HCT116 (cell line): ENCODE measurements at regions not wholly inside any gene's neighbourhood (a gene's known extent, or its start where the extent isn't known, plus 50 kb on each side); places are given as distances from the start of the nearest gene placed in this dataset.

ENCODE experiments used
- ATAC-seq: fragments of 200-7000 bp; cut with Tn5 transposase; 2 replicates; pipeline ENCODE4 v1.9.1; 2020; ENCODE audit warnings: mild to moderate bottlenecking, moderate library complexity
- BruUV-seq: library from RNA; stranded (reverse); fragments of 400-500 nt; replicated peaks from 2 replicates; lab custom pipeline; 2021; lab: Mats Ljungman, UMichigan
- CTCF ChIA-PET: fragments of 300-600 bp; sonication (Branson Sonifier 250); formaldehyde crosslinking; loops from one replicate; lab custom pipeline; 2021; ENCODE audit warnings: antibody characterized with exemption; lab: Charles Lee
- POLR2A ChIA-PET: fragments of 300-600, 350-600 bp; sonication (Branson Sonifier 250); formaldehyde crosslinking; loops from one replicate; lab custom pipeline; 2021; ENCODE audit warnings: antibody characterized with exemption; lab: Charles Lee
- RAD21 ChIA-PET, 2 experiments: fragments of 300-600 bp; sonication (Branson Sonifier 250); formaldehyde crosslinking; loops; one replicate each; lab custom pipeline; 2023; ENCODE audit warnings: low total read pairs in 2 of 2; ENCODE audit not compliant: uncharacterized antibody in 2 of 2, unreplicated experiment in 2 of 2, low non-redundant PET in 1 of 2; lab: Charles Lee
- DNase-seq: peaks from one replicate; pipeline ENCODE4 v3.0.0-alpha.2; 2010; ENCODE audit warnings: low read depth, low spot score
- H2AFZ ChIP-seq: fragments of 200-600 bp; shearing (Covaris generic), sonication (generic); 2 replicates; pipeline ENCODE4 v1.6.1; 2017; ENCODE audit warnings: low read depth, mixed run types, mixed read lengths, antibody characterized with exemption, low read length; ENCODE audit not compliant: poor library complexity, severe bottlenecking
- H3K27ac ChIP-seq: 2 replicates; pipeline ENCODE4 v1.5.1; 2012; ENCODE audit warnings: low read depth, low read length
- H3K27me3 ChIP-seq: fragments of 200-600 bp; sonication (generic); 2 replicates; pipeline ENCODE4 v1.6.1; 2016; ENCODE audit warnings: mixed run types, low read length, mixed read lengths; ENCODE audit not compliant: insufficient read depth
- H3K36me3 ChIP-seq, 2 experiments: fragments of 200-500 bp in 1 of 2; fragments of 200-600 bp in 1 of 2; sonication (Bioruptor generic) in 1 of 2; sonication (generic) in 1 of 2; 2 replicates each; pipeline versions ENCODE4 v1.5.1 to v1.6.1; 2014 to 2016; ENCODE audit warnings: low read length in 2 of 2, inconsistent platforms in 1 of 2, mixed read lengths in 1 of 2, mixed run types in 1 of 2; ENCODE audit not compliant: insufficient read depth in 2 of 2, control insufficient read depth in 1 of 2
- H3K4me1 ChIP-seq, 2 experiments: fragments of 200-600 bp in 1 of 2; sonication (generic) in 1 of 2; 2 replicates each; pipeline versions ENCODE4 v1.5.1 to v1.6.1; 2012 to 2017; ENCODE audit warnings: low read length in 2 of 2, inconsistent platforms in 1 of 2, mild to moderate bottlenecking in 1 of 2, mixed read lengths in 1 of 2, mixed run types in 1 of 2, moderate library complexity in 1 of 2; ENCODE audit not compliant: insufficient read depth in 2 of 2, control insufficient read depth in 1 of 2
- H3K4me2 ChIP-seq: fragments of 200-600 bp; sonication (generic); 2 replicates; pipeline ENCODE4 v1.6.1; 2017; ENCODE audit warnings: mixed run types, low read length, mixed read lengths
- H3K4me3 ChIP-seq, 2 experiments: fragments of 200-600 bp in 1 of 2; sonication (generic) in 1 of 2; replicated peaks in 1 of 2; 2 replicates each; pipeline ENCODE4 v1.5.1; 2011 to 2016; ENCODE audit warnings: low read length in 2 of 2, control low read depth in 1 of 2, low read depth in 1 of 2, mild to moderate bottlenecking in 1 of 2, mixed read lengths in 1 of 2, mixed run types in 1 of 2
- H3K79me2 ChIP-seq: fragments of 200-600 bp; sonication (generic); 2 replicates; pipeline ENCODE4 v1.6.1; 2017; ENCODE audit warnings: mild to moderate bottlenecking, mixed run types, low read length, moderate library complexity, mixed read lengths; ENCODE audit not compliant: insufficient read depth
- H3K9ac ChIP-seq: fragments of 200-600 bp; sonication (generic); 2 replicates; pipeline ENCODE4 v1.6.1; 2016; ENCODE audit warnings: low read length, mixed read lengths
- H3K9me2 ChIP-seq: fragments of 200-600 bp; sonication (generic), shearing (Covaris generic); 2 replicates; pipeline ENCODE4 v1.6.1; 2017; ENCODE audit warnings: mixed run types, mild to moderate bottlenecking, moderate library complexity; ENCODE audit not compliant: insufficient read depth
- H3K9me3 ChIP-seq, 2 experiments: fragments of 200-500 bp in 1 of 2; fragments of 200-600 bp in 1 of 2; sonication (Bioruptor generic) in 1 of 2; sonication (generic) in 1 of 2; 2 replicates each; pipeline ENCODE4 v1.6.1; 2014 to 2017; ENCODE audit warnings: low read length in 2 of 2, mixed read lengths in 2 of 2, inconsistent platforms in 1 of 2, low read depth in 1 of 2, mild to moderate bottlenecking in 1 of 2, mixed run types in 1 of 2, moderate library complexity in 1 of 2; ENCODE audit not compliant: control insufficient read depth in 1 of 2, insufficient read depth in 1 of 2
- H4K20me1 ChIP-seq: fragments of 200-600 bp; sonication (generic), shearing (Covaris generic); 2 replicates; pipeline ENCODE4 v1.6.1; 2017; ENCODE audit warnings: mixed run types, mild to moderate bottlenecking, moderate library complexity; ENCODE audit not compliant: insufficient read depth
- CBX3 ChIP-seq: IDR thresholded peaks from 2 replicates; pipeline ENCODE4 v1.6.1; 2012; ENCODE audit warnings: low read depth
- CEBPB ChIP-seq: IDR thresholded peaks from 2 replicates; pipeline ENCODE4 v1.6.1; 2012; ENCODE audit warnings: low read depth
- EGR1 ChIP-seq: IDR thresholded peaks from 2 replicates; pipeline ENCODE4 v1.6.1; 2012; ENCODE audit warnings: low read depth
- ELF1 ChIP-seq: IDR thresholded peaks from 2 replicates; pipeline ENCODE4 v1.6.1; 2012; ENCODE audit warnings: low read depth, borderline replicate concordance
- EZH2 ChIP-seq: fragments of 200-600 bp; sonication (generic); IDR thresholded peaks from 2 replicates; pipeline ENCODE4 v1.6.1; 2017; ENCODE audit warnings: antibody characterized with exemption, mixed run types
- FOSL1 ChIP-seq: IDR thresholded peaks from 2 replicates; pipeline ENCODE4 v1.6.1; 2012; ENCODE audit warnings: low read depth
- JUND ChIP-seq: IDR thresholded peaks from 2 replicates; pipeline ENCODE4 v1.6.1; 2012
- POLR2A ChIP-seq: IDR thresholded peaks from 2 replicates; pipeline ENCODE4 v1.7.0; 2011; ENCODE audit warnings: borderline replicate concordance; ENCODE audit not compliant: insufficient read depth, insufficient read length; ENCODE audit errors: extremely low read depth
- RAD21 ChIP-seq: IDR thresholded peaks from 2 replicates; pipeline ENCODE4 v1.6.1; 2012; ENCODE audit warnings: low read depth, mild to moderate bottlenecking
- SIN3A ChIP-seq: IDR thresholded peaks from 2 replicates; pipeline ENCODE4 v1.6.1; 2012; ENCODE audit warnings: low read depth
- SRF ChIP-seq: IDR thresholded peaks from 2 replicates; pipeline ENCODE4 v1.6.1; 2012; ENCODE audit warnings: low read depth
- TCF7L2 ChIP-seq: IDR thresholded peaks from 2 replicates; pipeline ENCODE4 v1.7.0; 2011; ENCODE audit warnings: borderline replicate concordance, inconsistent platforms; ENCODE audit not compliant: insufficient read depth, insufficient read length; ENCODE audit errors: extremely low read depth
- YY1 ChIP-seq: IDR thresholded peaks from 2 replicates; pipeline ENCODE4 v1.6.1; 2011; ENCODE audit warnings: low read length, low read depth, moderate library complexity, mild to moderate bottlenecking; ENCODE audit not compliant: insufficient replicate concordance; ENCODE audit errors: extremely low read depth
- ZFX ChIP-seq: fragments of 450-650 bp; IDR thresholded peaks from 2 replicates; pipeline ENCODE4 v1.6.1; 2017
- ZNF274 ChIP-seq: fragments of 200-500 bp; sonication (Bioruptor generic); IDR thresholded peaks from 2 replicates; pipeline ENCODE4 v1.6.1; 2014; ENCODE audit warnings: mild to moderate bottlenecking, low read depth, low read length, inconsistent platforms
- intact Hi-C: fragments of 100-400 bp; cut with micrococcal nuclease; formaldehyde crosslinking; loops from 2 replicates; pipeline ENCODE4 v1.10.0; 2022
- TF ChIP-seq, protein P1 (sequence below), 3 experiments: fragments of 200-600 bp in 1 of 3; sonication (generic) in 1 of 3; IDR thresholded peaks in 2 of 3; conservative IDR thresholded peaks in 1 of 3; 2 replicates each; pipeline ENCODE4 v1.5.1; 2012 to 2017; ENCODE audit warnings: low read depth in 2 of 3, low read length in 2 of 3, antibody characterized with exemption in 1 of 3, borderline replicate concordance in 1 of 3, control low read depth in 1 of 3, mild to moderate bottlenecking in 1 of 3, mixed read lengths in 1 of 3, mixed run types in 1 of 3, moderate library complexity in 1 of 3; ENCODE audit not compliant: insufficient read depth in 1 of 3
- TF ChIP-seq, protein P2 (sequence below): IDR thresholded peaks from 2 replicates; pipeline ENCODE4 v1.6.1; 2011; ENCODE audit warnings: mild to moderate bottlenecking, low read length, moderate library complexity; ENCODE audit not compliant: insufficient replicate concordance; ENCODE audit errors: extremely low read depth
- TF ChIP-seq, protein P3 (sequence below): IDR thresholded peaks from 2 replicates; pipeline ENCODE4 v1.6.1; 2012; ENCODE audit warnings: low read depth
- TF ChIP-seq, protein P4 (sequence below): IDR thresholded peaks from 2 replicates; pipeline ENCODE4 v1.6.1; 2012
- TF ChIP-seq, protein P5 (sequence below): IDR thresholded peaks from 2 replicates; pipeline ENCODE4 v1.6.1; 2012

DNA sequence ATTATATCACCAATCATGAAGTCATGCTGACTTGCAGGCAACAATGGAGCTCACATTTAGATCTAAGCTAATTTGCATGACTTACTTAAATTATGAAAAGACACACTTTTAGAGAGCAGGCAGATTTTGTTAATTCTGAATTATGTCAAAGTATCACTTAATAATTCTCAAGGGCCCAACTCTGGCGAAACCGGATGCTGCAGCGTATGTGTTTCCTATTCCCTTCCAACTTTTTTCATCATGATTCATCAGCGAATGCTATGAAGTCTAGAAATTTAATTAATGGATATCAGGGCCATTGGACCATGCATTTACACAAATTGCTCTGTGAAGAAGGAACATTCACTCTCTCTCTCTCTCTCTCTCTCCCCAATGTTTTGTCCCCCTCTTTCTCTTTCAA, 63.5 kb upstream of the GOLGA8A start:
- no peaks in the 10 kb centered on the region for H4K20me1 ChIP-seq
- intact Hi-C loops = loop anchor here (5.0 kb wide), 1 partner anchor 64 kb away; the partner anchor contains the start of gene GOLGA8A
- no peak overlapping the region for H3K27ac ChIP-seq
- BruUV-seq = no TSS peak
- no peak overlapping the region for H3K4me2 ChIP-seq
- DNase-seq = no peak
- no peak overlapping the region for H2AFZ ChIP-seq
- ChIA-PET CTCF (no interaction called here), POLR2A (no interaction called here)
- no peak overlapping the region for H3K9ac ChIP-seq
- peaks cover 21% of the 10 kb centered on the region for H3K27me3 ChIP-seq
- ATAC-seq = no peak
- H3K79me2 ChIP-seq = no peaks in the 10 kb centered on the region
- no peak overlapping the region for H3K4me3 ChIP-seq
- no peaks in the 10 kb centered on the region for H3K4me1 ChIP-seq
- TF ChIP-seq, protein P1, sequence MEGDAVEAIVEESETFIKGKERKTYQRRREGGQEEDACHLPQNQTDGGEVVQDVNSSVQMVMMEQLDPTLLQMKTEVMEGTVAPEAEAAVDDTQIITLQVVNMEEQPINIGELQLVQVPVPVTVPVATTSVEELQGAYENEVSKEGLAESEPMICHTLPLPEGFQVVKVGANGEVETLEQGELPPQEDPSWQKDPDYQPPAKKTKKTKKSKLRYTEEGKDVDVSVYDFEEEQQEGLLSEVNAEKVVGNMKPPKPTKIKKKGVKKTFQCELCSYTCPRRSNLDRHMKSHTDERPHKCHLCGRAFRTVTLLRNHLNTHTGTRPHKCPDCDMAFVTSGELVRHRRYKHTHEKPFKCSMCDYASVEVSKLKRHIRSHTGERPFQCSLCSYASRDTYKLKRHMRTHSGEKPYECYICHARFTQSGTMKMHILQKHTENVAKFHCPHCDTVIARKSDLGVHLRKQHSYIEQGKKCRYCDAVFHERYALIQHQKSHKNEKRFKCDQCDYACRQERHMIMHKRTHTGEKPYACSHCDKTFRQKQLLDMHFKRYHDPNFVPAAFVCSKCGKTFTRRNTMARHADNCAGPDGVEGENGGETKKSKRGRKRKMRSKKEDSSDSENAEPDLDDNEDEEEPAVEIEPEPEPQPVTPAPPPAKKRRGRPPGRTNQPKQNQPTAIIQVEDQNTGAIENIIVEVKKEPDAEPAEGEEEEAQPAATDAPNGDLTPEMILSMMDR (IDR thresholded peaks at IDR 0.05 in 2 of 3, conservative IDR thresholded peaks at IDR 0.05 in 1 of 3; ENCODE audit: borderline replicate concordance in 1 of 3, insufficient read depth in 1 of 3, low read depth in 2 of 3, low read length in 2 of 3) = no peak
- TF ChIP-seq CBX3 (no peak), POLR2A (no peak), FOSL1 (no peak), JUND (no peak), ELF1 (no peak), RAD21 (no peak), CEBPB (no peak), YY1 (no peak), SIN3A (no peak), EZH2 (no peak), TCF7L2 (no peak), EGR1 (no peak), ZFX (no peak), ZNF274 (no peak), SRF (no peak)
- TF ChIP-seq, protein P2, sequence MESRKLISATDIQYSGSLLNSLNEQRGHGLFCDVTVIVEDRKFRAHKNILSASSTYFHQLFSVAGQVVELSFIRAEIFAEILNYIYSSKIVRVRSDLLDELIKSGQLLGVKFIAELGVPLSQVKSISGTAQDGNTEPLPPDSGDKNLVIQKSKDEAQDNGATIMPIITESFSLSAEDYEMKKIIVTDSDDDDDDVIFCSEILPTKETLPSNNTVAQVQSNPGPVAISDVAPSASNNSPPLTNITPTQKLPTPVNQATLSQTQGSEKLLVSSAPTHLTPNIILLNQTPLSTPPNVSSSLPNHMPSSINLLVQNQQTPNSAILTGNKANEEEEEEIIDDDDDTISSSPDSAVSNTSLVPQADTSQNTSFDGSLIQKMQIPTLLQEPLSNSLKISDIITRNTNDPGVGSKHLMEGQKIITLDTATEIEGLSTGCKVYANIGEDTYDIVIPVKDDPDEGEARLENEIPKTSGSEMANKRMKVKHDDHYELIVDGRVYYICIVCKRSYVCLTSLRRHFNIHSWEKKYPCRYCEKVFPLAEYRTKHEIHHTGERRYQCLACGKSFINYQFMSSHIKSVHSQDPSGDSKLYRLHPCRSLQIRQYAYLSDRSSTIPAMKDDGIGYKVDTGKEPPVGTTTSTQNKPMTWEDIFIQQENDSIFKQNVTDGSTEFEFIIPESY = no peak
- TF ChIP-seq, protein P3, sequence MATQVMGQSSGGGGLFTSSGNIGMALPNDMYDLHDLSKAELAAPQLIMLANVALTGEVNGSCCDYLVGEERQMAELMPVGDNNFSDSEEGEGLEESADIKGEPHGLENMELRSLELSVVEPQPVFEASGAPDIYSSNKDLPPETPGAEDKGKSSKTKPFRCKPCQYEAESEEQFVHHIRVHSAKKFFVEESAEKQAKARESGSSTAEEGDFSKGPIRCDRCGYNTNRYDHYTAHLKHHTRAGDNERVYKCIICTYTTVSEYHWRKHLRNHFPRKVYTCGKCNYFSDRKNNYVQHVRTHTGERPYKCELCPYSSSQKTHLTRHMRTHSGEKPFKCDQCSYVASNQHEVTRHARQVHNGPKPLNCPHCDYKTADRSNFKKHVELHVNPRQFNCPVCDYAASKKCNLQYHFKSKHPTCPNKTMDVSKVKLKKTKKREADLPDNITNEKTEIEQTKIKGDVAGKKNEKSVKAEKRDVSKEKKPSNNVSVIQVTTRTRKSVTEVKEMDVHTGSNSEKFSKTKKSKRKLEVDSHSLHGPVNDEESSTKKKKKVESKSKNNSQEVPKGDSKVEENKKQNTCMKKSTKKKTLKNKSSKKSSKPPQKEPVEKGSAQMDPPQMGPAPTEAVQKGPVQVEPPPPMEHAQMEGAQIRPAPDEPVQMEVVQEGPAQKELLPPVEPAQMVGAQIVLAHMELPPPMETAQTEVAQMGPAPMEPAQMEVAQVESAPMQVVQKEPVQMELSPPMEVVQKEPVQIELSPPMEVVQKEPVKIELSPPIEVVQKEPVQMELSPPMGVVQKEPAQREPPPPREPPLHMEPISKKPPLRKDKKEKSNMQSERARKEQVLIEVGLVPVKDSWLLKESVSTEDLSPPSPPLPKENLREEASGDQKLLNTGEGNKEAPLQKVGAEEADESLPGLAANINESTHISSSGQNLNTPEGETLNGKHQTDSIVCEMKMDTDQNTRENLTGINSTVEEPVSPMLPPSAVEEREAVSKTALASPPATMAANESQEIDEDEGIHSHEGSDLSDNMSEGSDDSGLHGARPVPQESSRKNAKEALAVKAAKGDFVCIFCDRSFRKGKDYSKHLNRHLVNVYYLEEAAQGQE = no peak
- TF ChIP-seq, protein P4, sequence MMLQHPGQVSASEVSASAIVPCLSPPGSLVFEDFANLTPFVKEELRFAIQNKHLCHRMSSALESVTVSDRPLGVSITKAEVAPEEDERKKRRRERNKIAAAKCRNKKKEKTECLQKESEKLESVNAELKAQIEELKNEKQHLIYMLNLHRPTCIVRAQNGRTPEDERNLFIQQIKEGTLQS = no peak
- TF ChIP-seq, protein P5, sequence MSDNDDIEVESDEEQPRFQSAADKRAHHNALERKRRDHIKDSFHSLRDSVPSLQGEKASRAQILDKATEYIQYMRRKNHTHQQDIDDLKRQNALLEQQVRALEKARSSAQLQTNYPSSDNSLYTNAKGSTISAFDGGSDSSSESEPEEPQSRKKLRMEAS = no peak
- TF ChIP-seq, all 23 proteins: peak for 0
- RAD21 ChIA-PET = no interaction called here
- Histone ChIP-seq H3K9me2 (no peaks in the 10 kb centered on the region), H3K9me3 (no peaks in the 10 kb centered on the region), H3K36me3 (no peaks in the 10 kb centered on the region)
